ENCODE measurements at regions not wholly inside any gene's neighbourhood (a gene's known extent, or its start where the extent isn't known, plus 50 kb on each side); places are given as distances from the start of the nearest gene placed in this dataset.

DNA sequence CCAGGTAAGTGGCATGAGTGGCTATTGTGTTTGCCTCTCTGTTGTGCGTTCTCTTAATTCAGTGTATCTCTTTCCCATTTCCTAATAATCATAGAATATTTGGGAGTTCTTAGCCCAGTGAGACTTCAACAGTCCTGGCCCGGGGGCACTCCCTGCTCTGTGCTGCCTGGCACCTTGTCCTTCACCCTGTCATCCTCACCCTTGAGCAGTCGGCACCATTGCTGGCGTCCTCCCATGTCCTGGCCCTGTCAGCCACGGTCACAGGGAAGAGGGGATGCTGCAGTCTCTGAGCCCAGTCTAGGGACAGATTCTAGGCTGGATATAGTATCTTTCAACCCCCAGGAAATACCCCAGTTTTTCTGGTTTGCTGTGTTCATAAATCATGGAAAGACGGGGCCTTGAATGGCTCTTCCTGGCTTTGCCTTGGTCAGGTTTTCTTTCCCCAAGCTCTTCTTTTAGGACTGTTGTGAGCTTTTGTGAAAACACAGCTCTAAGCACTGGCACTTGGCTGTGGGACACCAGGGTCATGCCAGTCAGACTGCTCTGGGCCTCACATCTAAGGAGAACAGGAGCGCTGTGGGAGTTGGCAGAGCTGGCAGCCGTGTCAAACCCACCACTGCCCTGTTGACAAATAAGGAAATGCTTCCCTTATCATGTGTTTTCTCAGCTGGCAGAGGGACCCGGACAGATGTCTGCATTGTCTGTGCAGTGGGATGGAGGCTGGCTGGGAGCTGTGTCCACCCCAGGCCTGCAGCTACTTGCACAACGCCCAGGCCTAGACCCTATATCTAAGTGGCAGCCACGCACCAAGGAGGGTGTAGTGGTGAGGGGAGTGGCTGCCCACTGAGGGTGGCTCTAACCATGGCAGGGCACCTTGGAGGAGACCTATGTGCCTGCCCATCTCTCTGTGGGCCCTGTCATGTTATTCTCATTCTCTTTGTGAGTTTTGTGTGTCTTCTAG lies 378.6 kb downstream of the ICE1 start:
- no peak overlapping the region for H3K4me3 Mint-ChIP-seq
- H3K27me3 Mint-ChIP-seq (ENCODE audit: insufficient read depth), result no peaks in the 10 kb centered on the region
- no peaks in the 10 kb centered on the region for H3K9me3 Mint-ChIP-seq
- Histone ChIP-seq H3K4me3 (ENCODE audit: low read length) (no peak overlapping the region), H3K27ac (ENCODE audit: low read depth, low read length) (no peak overlapping the region), H3K36me3 (ENCODE audit: control insufficient read depth, insufficient read depth, low read length) (no peaks in the 10 kb centered on the region), H3K9me3 (ENCODE audit: control insufficient read depth, low read length) (no peaks in the 10 kb centered on the region), H3K4me1 (ENCODE audit: control insufficient read depth, insufficient read depth, low read length) (no peaks in the 10 kb centered on the region), H3K9ac (ENCODE audit: extremely low read depth, low read length, poor library complexity, severe bottlenecking) (no peak overlapping the region), H3K27me3 (ENCODE audit: control insufficient read depth, insufficient read depth, low read length, poor library complexity, severe bottlenecking) (no peaks in the 10 kb centered on the region)
- no peaks in the 10 kb centered on the region for H3K36me3 Mint-ChIP-seq (ENCODE audit: low read depth)
- WGBS, 2 experiments (ENCODE audit: insufficient coverage in 1 of 2, insufficient read length in 1 of 2), result 92 to 95% methylated on average over 5 to 11 of the region's 11 CpGs
- H3K27ac Mint-ChIP-seq, result peak overlapping the region; percentile 29
- DNase-seq, result no peak
- peaks cover 7% of the 10 kb centered on the region for H3K4me1 Mint-ChIP-seq
- TF ChIP-seq, protein P1, sequence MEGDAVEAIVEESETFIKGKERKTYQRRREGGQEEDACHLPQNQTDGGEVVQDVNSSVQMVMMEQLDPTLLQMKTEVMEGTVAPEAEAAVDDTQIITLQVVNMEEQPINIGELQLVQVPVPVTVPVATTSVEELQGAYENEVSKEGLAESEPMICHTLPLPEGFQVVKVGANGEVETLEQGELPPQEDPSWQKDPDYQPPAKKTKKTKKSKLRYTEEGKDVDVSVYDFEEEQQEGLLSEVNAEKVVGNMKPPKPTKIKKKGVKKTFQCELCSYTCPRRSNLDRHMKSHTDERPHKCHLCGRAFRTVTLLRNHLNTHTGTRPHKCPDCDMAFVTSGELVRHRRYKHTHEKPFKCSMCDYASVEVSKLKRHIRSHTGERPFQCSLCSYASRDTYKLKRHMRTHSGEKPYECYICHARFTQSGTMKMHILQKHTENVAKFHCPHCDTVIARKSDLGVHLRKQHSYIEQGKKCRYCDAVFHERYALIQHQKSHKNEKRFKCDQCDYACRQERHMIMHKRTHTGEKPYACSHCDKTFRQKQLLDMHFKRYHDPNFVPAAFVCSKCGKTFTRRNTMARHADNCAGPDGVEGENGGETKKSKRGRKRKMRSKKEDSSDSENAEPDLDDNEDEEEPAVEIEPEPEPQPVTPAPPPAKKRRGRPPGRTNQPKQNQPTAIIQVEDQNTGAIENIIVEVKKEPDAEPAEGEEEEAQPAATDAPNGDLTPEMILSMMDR (conservative IDR thresholded peaks at IDR 0.05), result no peak

DNA sequence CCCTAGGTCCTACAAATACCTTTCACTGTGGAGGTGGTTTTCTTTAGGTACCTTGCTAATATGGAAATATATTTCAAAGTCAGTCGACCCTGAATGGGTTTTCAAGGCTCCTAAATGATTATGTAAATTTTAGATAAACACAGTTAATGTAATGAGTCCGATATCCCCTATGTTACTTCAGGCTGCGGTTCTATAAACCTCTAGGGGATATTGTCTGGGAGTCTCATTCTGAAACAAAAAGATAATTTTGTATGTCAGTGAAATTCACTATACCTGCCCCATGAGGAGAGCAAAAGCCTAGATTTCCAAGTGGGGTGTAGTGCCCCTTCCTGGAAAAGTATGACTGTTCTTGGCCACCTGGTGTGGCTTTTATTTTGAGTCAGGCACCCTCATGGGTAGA lies 377.3 kb downstream of the ICE1 start:
- no peaks in the 10 kb centered on the region for H3K36me3 ChIP-seq (ENCODE audit: control insufficient read depth, insufficient read depth, low read length)
- no peaks in the 10 kb centered on the region for H3K9me3 ChIP-seq (ENCODE audit: control insufficient read depth, low read length)
- DNase-seq, result no peak
- no peak overlapping the region for H3K9ac ChIP-seq (ENCODE audit: extremely low read depth, low read length, poor library complexity, severe bottlenecking)
- TF ChIP-seq, protein P1 (conservative IDR thresholded peaks at IDR 0.05), result no peak
- H3K4me1 ChIP-seq (ENCODE audit: control insufficient read depth, insufficient read depth, low read length), result no peaks in the 10 kb centered on the region
- Mint-ChIP-seq H3K27me3 (ENCODE audit: insufficient read depth) (no peaks in the 10 kb centered on the region), H3K4me1 (peaks cover 7% of the 10 kb centered on the region), H3K4me3 (no peak overlapping the region), H3K36me3 (ENCODE audit: low read depth) (no peaks in the 10 kb centered on the region), H3K9me3 (no peaks in the 10 kb centered on the region), H3K27ac (no peak overlapping the region)
- no peak overlapping the region for H3K27ac ChIP-seq (ENCODE audit: low read depth, low read length)
- no peaks in the 10 kb centered on the region for H3K27me3 ChIP-seq (ENCODE audit: control insufficient read depth, insufficient read depth, low read length, poor library complexity, severe bottlenecking)
- H3K4me3 ChIP-seq (ENCODE audit: low read length), result no peak overlapping the region
- 97 to 100% methylated on average over 1 to 3 of the region's 3 CpGs for WGBS, 2 experiments (ENCODE audit: insufficient coverage in 1 of 2, insufficient read length in 1 of 2)

DNA sequence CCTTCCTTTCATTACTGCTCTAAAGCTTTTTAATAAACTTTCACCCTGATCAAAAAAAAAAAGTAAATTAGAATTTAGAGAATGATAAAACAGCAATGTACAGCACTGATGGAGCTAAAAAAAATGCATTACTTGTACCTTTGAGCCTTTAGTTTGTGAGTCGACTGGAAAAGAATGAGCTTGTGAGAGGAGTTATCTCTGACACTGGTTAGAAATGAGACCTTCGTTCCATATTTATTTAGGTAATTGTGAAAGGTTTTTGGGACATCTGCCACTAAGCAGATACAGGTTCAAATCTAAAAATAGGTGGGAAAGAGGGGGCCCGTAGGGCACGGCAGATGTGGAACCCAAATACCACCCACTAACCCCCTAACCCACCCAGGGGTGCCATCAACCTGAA lies 376.8 kb downstream of the ICE1 start:
- Histone ChIP-seq H3K4me3 (ENCODE audit: low read length) (no peak overlapping the region), H3K27ac (ENCODE audit: low read depth, low read length) (no peak overlapping the region), H3K9me3 (ENCODE audit: control insufficient read depth, low read length) (no peaks in the 10 kb centered on the region), H3K9ac (ENCODE audit: extremely low read depth, low read length, poor library complexity, severe bottlenecking) (no peak overlapping the region), H3K4me1 (ENCODE audit: control insufficient read depth, insufficient read depth, low read length) (no peaks in the 10 kb centered on the region), H3K36me3 (ENCODE audit: control insufficient read depth, insufficient read depth, low read length) (no peaks in the 10 kb centered on the region), H3K27me3 (ENCODE audit: control insufficient read depth, insufficient read depth, low read length, poor library complexity, severe bottlenecking) (no peaks in the 10 kb centered on the region)
- WGBS, 2 experiments (ENCODE audit: insufficient coverage in 1 of 2, insufficient read length in 1 of 2), result 88 to 100% methylated on average over 1 to 3 of the region's 4 CpGs
- no peaks in the 10 kb centered on the region for H3K36me3 Mint-ChIP-seq (ENCODE audit: low read depth)
- TF ChIP-seq, protein P1 (conservative IDR thresholded peaks at IDR 0.05), result no peak
- H3K27ac Mint-ChIP-seq, result no peak overlapping the region
- H3K4me1 Mint-ChIP-seq, result peaks cover 7% of the 10 kb centered on the region
- DNase-seq, result no peak
- H3K27me3 Mint-ChIP-seq (ENCODE audit: insufficient read depth), result no peaks in the 10 kb centered on the region
- no peaks in the 10 kb centered on the region for H3K9me3 Mint-ChIP-seq
- no peak overlapping the region for H3K4me3 Mint-ChIP-seq
